HEK293 (cell line): ENCODE measurements at regions not wholly inside any gene's neighbourhood (a gene's known extent, or its start where the extent isn't known, plus 50 kb on each side); places are given as distances from the start of the nearest gene placed in this dataset.

Experiments used
- IKZF3 ChIP-seq: fragments of 450-650 bp; IDR thresholded peaks from 2 replicates; pipeline ENCODE4 v1.5.0; 2018; ENCODE audit warnings: missing biosample characterization, mild to moderate bottlenecking, missing genetic modification characterization, moderate library complexity
- WT1 ChIP-seq: fragments of 450-650 bp; formaldehyde crosslinking; IDR thresholded peaks from 2 replicates; pipeline ENCODE4 v1.5.1; 2016; ENCODE audit warnings: missing biosample characterization, missing genetic modification characterization
- YY1 ChIP-seq: fragments of 450-650 bp; formaldehyde crosslinking; IDR thresholded peaks from 2 replicates; pipeline ENCODE4 v1.5.1; 2018; ENCODE audit warnings: missing biosample characterization, missing genetic modification characterization
- ZNF146 ChIP-seq: fragments of 450-650 bp; formaldehyde crosslinking; IDR thresholded peaks from 2 replicates; pipeline ENCODE4 v1.5.1; 2016; ENCODE audit warnings: missing biosample characterization, missing genetic modification characterization
- ZNF292 ChIP-seq: fragments of 450-650 bp; formaldehyde crosslinking; IDR thresholded peaks from 2 replicates; pipeline ENCODE4 v1.5.1; 2016; ENCODE audit warnings: low read depth, missing biosample characterization, missing genetic modification characterization, borderline replicate concordance
- ZNF37A ChIP-seq: fragments of 450-650 bp; IDR thresholded peaks from 2 replicates; pipeline ENCODE4 v1.5.1; 2018; ENCODE audit warnings: missing biosample characterization, missing genetic modification characterization
- ZNF423 ChIP-seq: fragments of 450-650 bp; formaldehyde crosslinking; IDR thresholded peaks from 2 replicates; pipeline ENCODE4 v1.5.1; 2016; ENCODE audit warnings: missing biosample characterization, missing genetic modification characterization
- ZNF623 ChIP-seq: fragments of 450-650 bp; formaldehyde crosslinking; IDR thresholded peaks from 2 replicates; pipeline ENCODE4 v1.5.1; 2016; ENCODE audit warnings: missing biosample characterization, missing genetic modification characterization
- TF ChIP-seq, protein P1 (sequence below): fragments of 450-650 bp; formaldehyde crosslinking; IDR thresholded peaks from 2 replicates; pipeline ENCODE4 v1.5.1; 2016; ENCODE audit warnings: missing biosample characterization, missing genetic modification characterization
- TF ChIP-seq, protein P2 (sequence below): fragments of 450-650 bp; formaldehyde crosslinking; IDR thresholded peaks from 2 replicates; pipeline ENCODE4 v1.5.1; 2017; ENCODE audit warnings: missing biosample characterization, missing genetic modification characterization
- TF ChIP-seq, protein P3 (sequence below): fragments of 450-650 bp; formaldehyde crosslinking; IDR thresholded peaks from 2 replicates; pipeline ENCODE4 v1.5.1; 2016; ENCODE audit warnings: missing biosample characterization, missing genetic modification characterization
- TF ChIP-seq, protein P4 (sequence below): fragments of 450-650 bp; formaldehyde crosslinking; IDR thresholded peaks from 2 replicates; pipeline ENCODE4 v1.5.1; 2016; ENCODE audit warnings: missing biosample characterization, missing genetic modification characterization, low read depth
- TF ChIP-seq, protein P5 (sequence below): fragments of 450-650 bp; formaldehyde crosslinking; IDR thresholded peaks from 2 replicates; pipeline ENCODE4; 2016; ENCODE audit warnings: missing biosample characterization, missing genetic modification characterization
- TF ChIP-seq, protein P6 (sequence below): fragments of 450-650 bp; formaldehyde crosslinking; IDR thresholded peaks from 2 replicates; pipeline ENCODE4 v1.5.1; 2016; ENCODE audit warnings: missing biosample characterization, missing genetic modification characterization

DNA sequence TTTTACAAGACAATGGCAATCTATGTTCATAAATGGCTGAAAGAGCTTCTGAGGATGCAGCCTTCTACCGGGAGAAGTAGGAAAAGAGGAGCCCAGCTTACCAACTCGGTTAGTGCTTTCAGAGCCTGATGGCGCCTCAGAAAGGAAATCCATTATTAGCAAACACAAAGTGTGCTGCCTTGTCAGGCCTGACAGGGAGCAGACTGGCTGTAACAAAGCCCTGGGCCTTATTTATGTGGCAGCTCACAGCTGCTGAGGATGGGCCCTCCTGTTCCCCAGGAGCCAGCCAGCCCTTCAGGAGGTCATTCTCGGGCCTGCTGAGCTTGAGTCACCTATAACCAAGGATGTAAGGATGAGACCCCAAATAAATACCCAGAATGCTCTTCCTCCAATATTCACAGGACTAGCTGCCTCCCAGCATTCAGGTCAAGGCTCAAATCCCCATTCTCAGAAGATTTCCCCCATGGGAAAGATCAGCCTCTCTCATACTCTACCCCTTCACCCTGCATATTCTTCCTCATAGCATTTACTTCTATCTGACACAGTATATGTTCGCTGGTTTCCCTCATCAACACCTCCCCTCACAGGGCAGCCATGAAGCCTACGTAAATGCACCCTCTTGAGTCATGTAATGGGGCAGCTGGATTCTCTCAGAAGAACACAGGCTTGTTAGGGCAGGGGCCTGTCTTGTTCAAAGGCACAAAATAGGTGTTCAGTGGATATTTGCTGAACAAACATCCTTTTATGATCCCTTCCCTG, 227.0 kb upstream of the RASGEF1B start:
- TF ChIP-seq ZNF423 (no peak), YY1 (tag by site-specific recombination) (no peak), ZNF146 (no peak), WT1 (tag by site-specific recombination) (no peak), ZNF623 (no peak), ZNF37A (no peak), IKZF3 (tag by site-specific recombination) (no peak), ZNF292 (tag by site-specific recombination) (no peak)
- TF ChIP-seq, protein P1, sequence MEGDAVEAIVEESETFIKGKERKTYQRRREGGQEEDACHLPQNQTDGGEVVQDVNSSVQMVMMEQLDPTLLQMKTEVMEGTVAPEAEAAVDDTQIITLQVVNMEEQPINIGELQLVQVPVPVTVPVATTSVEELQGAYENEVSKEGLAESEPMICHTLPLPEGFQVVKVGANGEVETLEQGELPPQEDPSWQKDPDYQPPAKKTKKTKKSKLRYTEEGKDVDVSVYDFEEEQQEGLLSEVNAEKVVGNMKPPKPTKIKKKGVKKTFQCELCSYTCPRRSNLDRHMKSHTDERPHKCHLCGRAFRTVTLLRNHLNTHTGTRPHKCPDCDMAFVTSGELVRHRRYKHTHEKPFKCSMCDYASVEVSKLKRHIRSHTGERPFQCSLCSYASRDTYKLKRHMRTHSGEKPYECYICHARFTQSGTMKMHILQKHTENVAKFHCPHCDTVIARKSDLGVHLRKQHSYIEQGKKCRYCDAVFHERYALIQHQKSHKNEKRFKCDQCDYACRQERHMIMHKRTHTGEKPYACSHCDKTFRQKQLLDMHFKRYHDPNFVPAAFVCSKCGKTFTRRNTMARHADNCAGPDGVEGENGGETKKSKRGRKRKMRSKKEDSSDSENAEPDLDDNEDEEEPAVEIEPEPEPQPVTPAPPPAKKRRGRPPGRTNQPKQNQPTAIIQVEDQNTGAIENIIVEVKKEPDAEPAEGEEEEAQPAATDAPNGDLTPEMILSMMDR (tag by site-specific recombination), result no peak
- TF ChIP-seq, protein P2, sequence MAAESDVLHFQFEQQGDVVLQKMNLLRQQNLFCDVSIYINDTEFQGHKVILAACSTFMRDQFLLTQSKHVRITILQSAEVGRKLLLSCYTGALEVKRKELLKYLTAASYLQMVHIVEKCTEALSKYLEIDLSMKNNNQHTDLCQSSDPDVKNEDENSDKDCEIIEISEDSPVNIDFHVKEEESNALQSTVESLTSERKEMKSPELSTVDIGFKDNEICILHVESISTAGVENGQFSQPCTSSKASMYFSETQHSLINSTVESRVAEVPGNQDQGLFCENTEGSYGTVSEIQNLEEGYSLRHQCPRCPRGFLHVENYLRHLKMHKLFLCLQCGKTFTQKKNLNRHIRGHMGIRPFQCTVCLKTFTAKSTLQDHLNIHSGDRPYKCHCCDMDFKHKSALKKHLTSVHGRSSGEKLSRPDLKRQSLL, result no peak
- TF ChIP-seq, protein P3, sequence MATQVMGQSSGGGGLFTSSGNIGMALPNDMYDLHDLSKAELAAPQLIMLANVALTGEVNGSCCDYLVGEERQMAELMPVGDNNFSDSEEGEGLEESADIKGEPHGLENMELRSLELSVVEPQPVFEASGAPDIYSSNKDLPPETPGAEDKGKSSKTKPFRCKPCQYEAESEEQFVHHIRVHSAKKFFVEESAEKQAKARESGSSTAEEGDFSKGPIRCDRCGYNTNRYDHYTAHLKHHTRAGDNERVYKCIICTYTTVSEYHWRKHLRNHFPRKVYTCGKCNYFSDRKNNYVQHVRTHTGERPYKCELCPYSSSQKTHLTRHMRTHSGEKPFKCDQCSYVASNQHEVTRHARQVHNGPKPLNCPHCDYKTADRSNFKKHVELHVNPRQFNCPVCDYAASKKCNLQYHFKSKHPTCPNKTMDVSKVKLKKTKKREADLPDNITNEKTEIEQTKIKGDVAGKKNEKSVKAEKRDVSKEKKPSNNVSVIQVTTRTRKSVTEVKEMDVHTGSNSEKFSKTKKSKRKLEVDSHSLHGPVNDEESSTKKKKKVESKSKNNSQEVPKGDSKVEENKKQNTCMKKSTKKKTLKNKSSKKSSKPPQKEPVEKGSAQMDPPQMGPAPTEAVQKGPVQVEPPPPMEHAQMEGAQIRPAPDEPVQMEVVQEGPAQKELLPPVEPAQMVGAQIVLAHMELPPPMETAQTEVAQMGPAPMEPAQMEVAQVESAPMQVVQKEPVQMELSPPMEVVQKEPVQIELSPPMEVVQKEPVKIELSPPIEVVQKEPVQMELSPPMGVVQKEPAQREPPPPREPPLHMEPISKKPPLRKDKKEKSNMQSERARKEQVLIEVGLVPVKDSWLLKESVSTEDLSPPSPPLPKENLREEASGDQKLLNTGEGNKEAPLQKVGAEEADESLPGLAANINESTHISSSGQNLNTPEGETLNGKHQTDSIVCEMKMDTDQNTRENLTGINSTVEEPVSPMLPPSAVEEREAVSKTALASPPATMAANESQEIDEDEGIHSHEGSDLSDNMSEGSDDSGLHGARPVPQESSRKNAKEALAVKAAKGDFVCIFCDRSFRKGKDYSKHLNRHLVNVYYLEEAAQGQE, result no peak
- TF ChIP-seq, protein P4, sequence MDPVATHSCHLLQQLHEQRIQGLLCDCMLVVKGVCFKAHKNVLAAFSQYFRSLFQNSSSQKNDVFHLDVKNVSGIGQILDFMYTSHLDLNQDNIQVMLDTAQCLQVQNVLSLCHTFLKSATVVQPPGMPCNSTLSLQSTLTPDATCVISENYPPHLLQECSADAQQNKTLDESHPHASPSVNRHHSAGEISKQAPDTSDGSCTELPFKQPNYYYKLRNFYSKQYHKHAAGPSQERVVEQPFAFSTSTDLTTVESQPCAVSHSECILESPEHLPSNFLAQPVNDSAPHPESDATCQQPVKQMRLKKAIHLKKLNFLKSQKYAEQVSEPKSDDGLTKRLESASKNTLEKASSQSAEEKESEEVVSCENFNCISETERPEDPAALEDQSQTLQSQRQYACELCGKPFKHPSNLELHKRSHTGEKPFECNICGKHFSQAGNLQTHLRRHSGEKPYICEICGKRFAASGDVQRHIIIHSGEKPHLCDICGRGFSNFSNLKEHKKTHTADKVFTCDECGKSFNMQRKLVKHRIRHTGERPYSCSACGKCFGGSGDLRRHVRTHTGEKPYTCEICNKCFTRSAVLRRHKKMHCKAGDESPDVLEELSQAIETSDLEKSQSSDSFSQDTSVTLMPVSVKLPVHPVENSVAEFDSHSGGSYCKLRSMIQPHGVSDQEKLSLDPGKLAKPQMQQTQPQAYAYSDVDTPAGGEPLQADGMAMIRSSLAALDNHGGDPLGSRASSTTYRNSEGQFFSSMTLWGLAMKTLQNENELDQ (tag by site-specific recombination), result no peak
- TF ChIP-seq, protein P5, sequence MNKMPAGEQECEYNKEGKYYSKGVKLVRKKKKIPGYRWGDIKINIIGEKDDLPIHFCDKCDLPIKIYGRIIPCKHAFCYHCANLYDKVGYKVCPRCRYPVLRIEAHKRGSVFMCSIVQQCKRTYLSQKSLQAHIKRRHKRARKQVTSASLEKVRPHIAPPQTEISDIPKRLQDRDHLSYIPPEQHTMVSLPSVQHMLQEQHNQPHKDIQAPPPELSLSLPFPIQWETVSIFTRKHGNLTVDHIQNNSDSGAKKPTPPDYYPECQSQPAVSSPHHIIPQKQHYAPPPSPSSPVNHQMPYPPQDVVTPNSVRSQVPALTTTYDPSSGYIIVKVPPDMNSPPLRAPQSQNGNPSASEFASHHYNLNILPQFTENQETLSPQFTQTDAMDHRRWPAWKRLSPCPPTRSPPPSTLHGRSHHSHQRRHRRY (tag by site-specific recombination), result no peak
- TF ChIP-seq, protein P6, sequence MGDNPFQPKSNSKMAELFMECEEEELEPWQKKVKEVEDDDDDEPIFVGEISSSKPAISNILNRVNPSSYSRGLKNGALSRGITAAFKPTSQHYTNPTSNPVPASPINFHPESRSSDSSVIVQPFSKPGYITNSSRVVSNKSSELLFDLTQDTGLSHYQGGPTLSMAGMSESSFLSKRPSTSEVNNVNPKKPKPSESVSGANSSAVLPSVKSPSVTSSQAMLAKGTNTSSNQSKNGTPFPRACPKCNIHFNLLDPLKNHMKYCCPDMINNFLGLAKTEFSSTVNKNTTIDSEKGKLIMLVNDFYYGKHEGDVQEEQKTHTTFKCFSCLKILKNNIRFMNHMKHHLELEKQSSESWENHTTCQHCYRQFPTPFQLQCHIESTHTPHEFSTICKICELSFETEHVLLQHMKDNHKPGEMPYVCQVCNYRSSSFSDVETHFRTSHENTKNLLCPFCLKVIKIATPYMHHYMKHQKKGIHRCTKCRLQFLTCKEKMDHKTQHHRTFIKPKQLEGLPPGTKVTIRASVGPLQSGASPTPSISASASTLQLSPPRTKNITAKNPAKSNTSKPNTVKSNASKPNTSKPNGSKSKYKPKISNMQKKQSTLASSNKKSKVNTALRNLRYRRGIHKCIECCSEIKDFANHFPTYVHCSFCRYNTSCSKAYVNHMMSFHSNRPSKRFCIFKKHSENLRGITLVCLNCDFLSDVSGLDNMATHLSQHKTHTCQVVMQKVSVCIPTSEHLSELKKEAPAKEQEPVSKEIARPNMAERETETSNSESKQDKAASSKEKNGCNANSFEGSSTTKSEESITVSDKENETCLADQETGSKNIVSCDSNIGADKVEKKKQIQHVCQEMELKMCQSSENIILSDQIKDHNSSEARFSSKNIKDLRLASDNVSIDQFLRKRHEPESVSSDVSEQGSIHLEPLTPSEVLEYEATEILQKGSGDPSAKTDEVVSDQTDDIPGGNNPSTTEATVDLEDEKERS, result no peak
